Hepatocyte (in vitro differentiated cells): ENCODE measurements at regions not wholly inside any gene's neighbourhood (a gene's known extent, or its start where the extent isn't known, plus 50 kb on each side); places are given as distances from the start of the nearest gene placed in this dataset.

Experiments used
- DNase-seq: peaks from one replicate; pipeline ENCODE4 v3.0.0-alpha.2; 2016; ENCODE audit warnings: low spot score
- H2AFZ ChIP-seq: fragments of 200-600 bp; sonication (generic); 2 replicates; pipeline ENCODE4 v1.6.0; 2016; ENCODE audit warnings: antibody characterized with exemption, mild to moderate bottlenecking
- H3K27ac ChIP-seq: fragments of 200-600 bp; sonication (generic); 2 replicates; pipeline ENCODE4 v1.5.1; 2016; ENCODE audit warnings: mild to moderate bottlenecking
- H3K27me3 ChIP-seq: fragments of 200-600 bp; sonication (generic); 2 replicates; pipeline ENCODE4 v1.6.1; 2016
- H3K36me3 ChIP-seq: fragments of 200-600 bp; sonication (generic); replicated peaks from 2 replicates; pipeline ENCODE4 v1.5.1; 2016; ENCODE audit warnings: low read depth; ENCODE audit not compliant: insufficient read depth
- H3K4me1 ChIP-seq: fragments of 200-600 bp; sonication (generic); 2 replicates; pipeline ENCODE4 v1.5.1; 2016; ENCODE audit warnings: mild to moderate bottlenecking, moderate library complexity; ENCODE audit not compliant: insufficient read depth
- H3K4me2 ChIP-seq: fragments of 200-600 bp; sonication (generic); 2 replicates; pipeline ENCODE4 v1.6.0; 2016
- H3K4me3 ChIP-seq: fragments of 200-600 bp; sonication (generic); 2 replicates; pipeline ENCODE4 v1.5.1; 2016; ENCODE audit warnings: mild to moderate bottlenecking
- H3K79me2 ChIP-seq: fragments of 200-600 bp; sonication (generic); 2 replicates; pipeline ENCODE4 v1.6.0; 2017; ENCODE audit warnings: mild to moderate bottlenecking
- H3K9me2 ChIP-seq: fragments of 200-600 bp; sonication (generic); replicated peaks from 2 replicates; pipeline ENCODE4 v1.6.0; 2017; ENCODE audit warnings: mild to moderate bottlenecking; ENCODE audit not compliant: insufficient read depth
- H3K9me3 ChIP-seq: fragments of 200-600 bp; sonication (generic); 2 replicates; pipeline ENCODE4 v1.5.1; 2016; ENCODE audit warnings: low read depth, mild to moderate bottlenecking
- H4K20me1 ChIP-seq: fragments of 200-600 bp; sonication (generic); 2 replicates; pipeline ENCODE4 v1.6.0; 2016; ENCODE audit warnings: mild to moderate bottlenecking; ENCODE audit not compliant: insufficient read depth, poor library complexity, severe bottlenecking
- CTCF ChIP-seq: fragments of 200-600 bp; sonication (generic); IDR thresholded peaks from 2 replicates; pipeline ENCODE4 v1.5.1; 2016; ENCODE audit warnings: antibody characterized with exemption, mild to moderate bottlenecking; ENCODE audit not compliant: poor library complexity
- EZH2 ChIP-seq: fragments of 200-600 bp; sonication (generic); IDR thresholded peaks from 2 replicates; pipeline ENCODE4 v1.6.1; 2016; ENCODE audit warnings: antibody characterized with exemption, mild to moderate bottlenecking, borderline replicate concordance
- EZH2phosphoT487 ChIP-seq: fragments of 200-600 bp; sonication (generic); IDR thresholded peaks from one replicate; pipeline ENCODE4 v1.6.1; 2018; ENCODE audit warnings: antibody characterized with exemption, mild to moderate bottlenecking, low read depth, moderate library complexity; ENCODE audit not compliant: unreplicated experiment, severe bottlenecking
- WGBS: methylation state at CpG from one replicate; pipeline ENCODE4 v1.1.6; 2016; ENCODE audit warnings: low lambda C conversion rate; ENCODE audit errors: missing lambda C conversion rate; 5-methylcytosine and 5-hydroxymethylcytosine counted together

GRCh38 chr12:25694072-25694471 is 141.0 kb upstream of the LMNTD1 start:
- TF ChIP-seq CTCF: no peak
- TF ChIP-seq EZH2: no peak
- no peak for TF ChIP-seq EZH2phosphoT487
- Histone ChIP-seq H3K36me3 (no peaks in the 10 kb centered on the region), H3K79me2 (no peaks in the 10 kb centered on the region), H3K27me3 (no peaks in the 10 kb centered on the region), H3K9me3 (no peaks in the 10 kb centered on the region), H3K9me2 (no peaks in the 10 kb centered on the region), H3K27ac (peak overlapping the region; percentile 86), H3K4me2 (no peak overlapping the region), H4K20me1 (no peaks in the 10 kb centered on the region), H3K4me3 (no peak overlapping the region), H2AFZ (no peak overlapping the region), H3K4me1 (peaks cover 15% of the 10 kb centered on the region)
- WGBS: 51% methylated on average over 7 of the region's 7 CpGs
- peak; percentile 33 for DNase-seq

GRCh38 chr12:25695574-25695973 is 142.5 kb upstream of the LMNTD1 start:
- no peak for DNase-seq
- Histone ChIP-seq H3K4me2 (peak overlapping the region; percentile 16), H3K9me3 (no peaks in the 10 kb centered on the region), H3K9me2 (no peaks in the 10 kb centered on the region), H3K36me3 (no peaks in the 10 kb centered on the region), H3K4me1 (peaks cover 13% of the 10 kb centered on the region), H3K4me3 (no peak overlapping the region), H2AFZ (no peak overlapping the region), H3K79me2 (no peaks in the 10 kb centered on the region), H3K27me3 (no peaks in the 10 kb centered on the region), H3K27ac (no peak overlapping the region), H4K20me1 (no peaks in the 10 kb centered on the region)
- WGBS: 76% methylated on average over 4 of the region's 4 CpGs
- TF ChIP-seq EZH2 (no peak), CTCF (no peak), EZH2phosphoT487 (no peak)

GRCh38 chr12:25698772-25699171 is 145.7 kb upstream of the LMNTD1 start:
- H3K27ac ChIP-seq: no peak overlapping the region
- no peaks in the 10 kb centered on the region for H3K4me1 ChIP-seq

More at GRCh38 chr12:25698772-25699171, 145.7 kb upstream of the LMNTD1 start:
- Histone ChIP-seq H3K27me3 (no peaks in the 10 kb centered on the region), H3K9me2 (no peaks in the 10 kb centered on the region), H3K4me2 (no peak overlapping the region), H3K79me2 (no peaks in the 10 kb centered on the region), H3K36me3 (no peaks in the 10 kb centered on the region), H3K4me3 (no peak overlapping the region), H3K9me3 (peaks cover 3% of the 10 kb centered on the region), H2AFZ (no peak overlapping the region), H4K20me1 (no peaks in the 10 kb centered on the region)
- TF ChIP-seq EZH2phosphoT487 (no peak), CTCF (no peak), EZH2 (no peak)
- no peak for DNase-seq
- WGBS: 93% methylated on average over 2 of the region's 2 CpGs
